ENCODE measurements at regions not wholly inside any gene's neighbourhood (a gene's known extent, or its start where the extent isn't known, plus 50 kb on each side); places are given as distances from the start of the nearest gene placed in this dataset.

DNA sequence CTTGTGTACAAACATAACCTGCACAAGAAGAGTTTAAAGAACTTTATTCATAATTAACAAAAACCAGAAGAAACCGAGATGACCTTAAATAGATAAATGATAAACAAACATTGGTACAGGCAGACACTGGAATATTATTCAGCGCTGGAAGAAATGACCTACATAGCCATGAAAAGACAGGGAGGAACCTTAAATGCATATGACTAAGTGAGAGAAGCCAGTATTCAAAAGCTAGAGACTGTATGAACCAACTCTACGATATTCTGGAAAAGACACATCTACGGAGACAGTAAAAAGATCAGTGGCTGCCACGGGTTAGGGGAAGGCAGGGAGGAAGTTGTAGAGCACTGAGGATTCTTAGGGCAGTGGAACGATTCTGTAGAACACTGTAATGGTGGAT, 333.8 kb upstream of the AKR1E2 start:
- TF ChIP-seq, protein P1, sequence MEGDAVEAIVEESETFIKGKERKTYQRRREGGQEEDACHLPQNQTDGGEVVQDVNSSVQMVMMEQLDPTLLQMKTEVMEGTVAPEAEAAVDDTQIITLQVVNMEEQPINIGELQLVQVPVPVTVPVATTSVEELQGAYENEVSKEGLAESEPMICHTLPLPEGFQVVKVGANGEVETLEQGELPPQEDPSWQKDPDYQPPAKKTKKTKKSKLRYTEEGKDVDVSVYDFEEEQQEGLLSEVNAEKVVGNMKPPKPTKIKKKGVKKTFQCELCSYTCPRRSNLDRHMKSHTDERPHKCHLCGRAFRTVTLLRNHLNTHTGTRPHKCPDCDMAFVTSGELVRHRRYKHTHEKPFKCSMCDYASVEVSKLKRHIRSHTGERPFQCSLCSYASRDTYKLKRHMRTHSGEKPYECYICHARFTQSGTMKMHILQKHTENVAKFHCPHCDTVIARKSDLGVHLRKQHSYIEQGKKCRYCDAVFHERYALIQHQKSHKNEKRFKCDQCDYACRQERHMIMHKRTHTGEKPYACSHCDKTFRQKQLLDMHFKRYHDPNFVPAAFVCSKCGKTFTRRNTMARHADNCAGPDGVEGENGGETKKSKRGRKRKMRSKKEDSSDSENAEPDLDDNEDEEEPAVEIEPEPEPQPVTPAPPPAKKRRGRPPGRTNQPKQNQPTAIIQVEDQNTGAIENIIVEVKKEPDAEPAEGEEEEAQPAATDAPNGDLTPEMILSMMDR (IDR thresholded peaks at IDR 0.05), result no peak
- no peak for TF ChIP-seq POLR2A (IDR thresholded peaks at IDR 0.05)

All from testis (tissue), 2 donors.